ENCODE measurements at regions not wholly inside any gene's neighbourhood (a gene's known extent, or its start where the extent isn't known, plus 50 kb on each side); places are given as distances from the start of the nearest gene placed in this dataset.
A peak's percentile ranks its signal among the peaks of the same experiment; 100 is the strongest.
"Not testable (repeated sequence)": the region's sequence is repeated elsewhere in the genome, so short reads cannot be mapped to it uniquely, and the experiment has no call there.

DNA sequence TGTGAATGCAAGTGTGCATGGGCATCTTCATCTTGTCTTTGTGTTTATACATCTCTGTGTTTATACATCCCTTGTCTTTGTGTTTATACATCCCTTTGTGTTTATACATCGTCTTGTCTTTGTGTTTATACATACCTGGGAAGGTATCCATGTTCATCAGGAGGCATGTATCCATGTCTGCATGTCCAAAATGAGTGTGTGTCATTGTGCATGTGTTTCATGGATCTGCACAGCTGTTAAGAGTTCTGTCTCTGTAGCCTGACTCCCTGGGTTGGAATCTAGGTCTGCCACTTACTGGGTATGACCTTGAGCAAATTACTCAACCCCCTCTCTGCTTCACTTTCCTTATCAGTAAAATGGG, 50.1 kb upstream of the SIRPA start:
- DNase-seq: no peak

DNA sequence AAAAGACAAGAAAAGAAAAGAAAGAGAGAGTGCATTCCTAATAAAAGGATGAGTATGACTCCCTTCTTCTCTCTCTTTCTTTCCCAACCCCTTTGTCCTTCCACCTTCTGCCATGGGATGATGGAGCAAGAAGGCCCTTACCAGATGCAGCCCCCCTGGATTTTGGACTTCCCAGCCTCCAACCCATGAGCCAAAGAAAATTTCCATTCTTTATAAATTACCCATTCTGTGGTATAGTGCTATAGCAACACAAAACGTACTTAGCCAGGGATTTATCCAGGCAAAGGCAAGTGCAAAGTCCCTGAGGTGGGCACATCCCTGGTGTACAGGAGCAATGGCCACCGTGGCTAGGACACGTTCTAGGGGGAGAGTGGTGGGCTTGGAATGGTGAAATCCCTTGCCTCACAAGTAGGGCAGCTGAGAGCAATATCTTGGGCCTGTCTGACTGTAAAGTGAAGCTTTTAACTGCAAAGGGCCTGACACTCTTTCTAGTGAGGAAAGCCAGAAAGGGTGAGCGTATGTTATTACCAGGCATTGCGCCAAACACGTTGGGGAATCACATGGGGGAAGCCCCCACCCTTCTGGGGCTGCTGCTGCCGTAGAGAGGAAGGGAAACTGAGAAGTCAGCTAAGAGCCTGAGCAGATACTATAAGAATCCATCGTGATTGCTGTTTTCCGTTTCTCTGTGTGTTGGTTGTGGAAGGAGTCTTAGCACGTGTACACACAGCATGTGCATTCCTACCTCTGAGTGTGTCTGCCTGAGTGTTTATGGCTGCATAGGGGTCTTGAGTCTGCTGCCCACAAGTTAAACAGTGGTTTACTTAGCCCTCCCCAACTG, 50.7 kb upstream of the SIRPA start:
- DNase-seq: peak in 17 of 56 donors; percentile 9 to 51 (median 22)

DNA sequence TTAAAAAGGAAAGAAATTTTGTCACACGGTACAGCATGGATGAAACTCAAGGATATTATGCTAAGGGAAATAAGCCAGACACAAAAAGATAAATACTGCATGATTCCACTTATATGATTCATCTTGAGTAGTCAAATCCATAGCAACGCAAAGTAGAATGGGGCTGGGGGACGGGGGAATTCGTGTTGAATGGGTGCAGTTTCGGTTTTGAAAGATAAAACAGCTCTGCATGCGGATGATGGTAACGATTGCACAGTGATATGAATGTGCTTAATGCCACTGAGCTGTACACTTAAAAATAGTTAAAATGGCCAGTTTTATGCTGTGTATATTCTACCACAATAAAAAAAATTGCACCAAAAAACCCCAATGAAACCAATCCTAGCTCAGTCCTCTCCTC, 52.9 kb upstream of the SIRPA start:
- no peak for DNase-seq

DNA sequence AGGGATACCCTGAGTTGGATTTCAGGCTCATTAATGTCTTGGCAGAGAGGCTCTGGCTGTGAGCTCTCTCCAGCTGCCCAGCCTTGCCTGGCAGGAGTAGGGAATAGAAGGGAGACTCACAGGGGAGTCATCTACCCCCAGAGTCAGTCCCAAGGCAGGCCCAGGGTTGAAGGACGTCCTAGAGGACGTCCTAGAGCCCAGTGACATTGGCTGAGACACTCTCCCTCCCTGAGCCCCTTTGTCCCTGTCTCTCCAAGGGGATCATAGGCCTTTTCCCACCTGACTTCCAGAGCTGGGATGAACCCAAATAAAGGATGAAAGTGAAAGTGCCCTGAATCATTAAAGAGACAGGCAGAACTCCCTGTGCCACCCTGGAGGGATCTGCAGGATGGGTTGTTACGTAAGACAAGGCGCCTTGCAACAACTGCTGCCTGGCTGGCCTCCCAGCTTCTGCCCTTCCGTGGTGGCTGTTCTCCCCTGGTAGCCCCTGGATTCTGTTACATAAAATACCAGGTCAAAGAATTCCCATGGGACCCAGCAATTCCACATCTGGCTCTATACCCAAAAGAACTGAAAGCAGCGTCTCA, 53.6 kb upstream of the SIRPA start:
- DNase-seq: peak in 35 of 56 donors; percentile 13 to 79 (median 48)

DNA sequence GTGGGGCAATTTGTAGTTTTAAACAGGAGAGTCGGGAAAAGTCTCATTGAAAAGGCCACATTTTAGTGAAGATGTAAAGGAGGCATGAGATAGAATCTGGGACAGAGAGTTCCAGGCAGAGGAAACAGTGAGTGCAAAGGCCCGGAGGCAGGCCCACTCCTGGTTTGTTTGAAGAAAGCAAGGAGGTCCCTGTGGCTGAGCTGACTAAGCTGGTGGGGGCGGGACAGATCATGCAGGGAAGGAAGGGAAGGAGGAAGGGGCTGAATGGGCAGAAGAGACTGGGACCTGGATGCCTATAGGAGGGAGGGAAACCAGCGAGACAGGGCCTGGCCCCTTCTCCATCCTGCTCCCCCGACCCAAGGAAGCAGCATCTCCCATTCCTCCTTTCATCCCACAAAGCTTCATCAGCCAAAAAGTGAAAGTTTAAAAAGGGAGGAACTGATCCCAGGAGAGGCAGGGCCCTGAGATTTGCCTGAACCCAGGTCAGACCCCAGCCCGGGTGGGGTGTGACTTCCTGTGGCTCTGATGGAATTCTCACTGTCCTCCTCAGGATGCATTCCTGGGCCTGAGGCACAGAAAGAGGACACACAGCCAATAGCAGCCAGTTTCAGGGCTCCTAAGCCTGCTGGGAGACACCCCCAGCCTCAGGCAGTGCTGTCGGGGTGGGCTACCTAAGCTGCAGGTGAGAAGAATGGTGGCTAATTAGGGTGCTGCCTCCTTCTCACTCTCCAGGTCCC, 54.2 kb upstream of the SIRPA start:
- no peak for DNase-seq

DNA sequence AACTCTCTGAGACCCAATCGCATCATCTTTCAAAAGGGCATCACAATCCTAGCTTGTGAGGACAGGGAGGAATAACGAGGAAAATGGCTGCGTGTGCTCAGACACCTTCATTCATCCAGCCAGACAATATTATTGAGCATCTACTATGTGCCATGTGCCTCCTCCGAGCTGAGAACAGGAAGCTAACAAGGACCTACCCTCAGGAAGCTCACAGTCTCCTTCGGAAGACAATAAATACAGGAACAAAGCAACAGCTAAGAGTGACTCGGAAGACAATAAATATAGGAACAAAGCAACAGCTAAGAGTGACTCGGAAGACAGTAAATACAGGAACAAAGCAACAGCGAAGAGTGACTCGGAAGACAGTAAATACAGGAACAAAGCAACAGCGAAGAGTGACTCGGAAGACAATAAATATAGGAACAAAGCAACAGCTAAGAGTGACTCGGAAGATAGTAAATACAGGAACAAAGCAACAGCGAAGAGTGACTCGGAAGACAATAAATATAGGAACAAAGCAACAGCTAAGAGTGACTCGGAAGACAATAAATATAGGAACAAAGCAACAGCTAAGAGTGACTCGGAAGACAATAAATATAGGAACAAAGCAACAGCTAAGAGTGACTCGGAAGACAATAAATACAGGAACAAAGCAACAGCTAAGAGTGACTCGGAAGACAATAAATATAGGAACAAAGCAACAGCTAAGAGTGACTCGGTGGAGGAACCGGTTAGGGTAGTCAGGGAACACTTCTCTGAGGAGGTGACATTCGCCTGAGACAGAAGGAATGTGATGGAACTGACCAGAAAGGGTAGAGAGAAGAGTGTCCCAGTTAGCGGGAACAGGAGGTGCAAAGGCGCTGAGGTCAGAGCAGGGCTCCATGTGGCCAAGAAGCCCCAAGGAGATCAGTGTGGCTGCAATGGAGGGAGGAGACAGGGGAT, 55.6 kb upstream of the SIRPA start:
- not testable (repeated sequence) for DNase-seq

DNA sequence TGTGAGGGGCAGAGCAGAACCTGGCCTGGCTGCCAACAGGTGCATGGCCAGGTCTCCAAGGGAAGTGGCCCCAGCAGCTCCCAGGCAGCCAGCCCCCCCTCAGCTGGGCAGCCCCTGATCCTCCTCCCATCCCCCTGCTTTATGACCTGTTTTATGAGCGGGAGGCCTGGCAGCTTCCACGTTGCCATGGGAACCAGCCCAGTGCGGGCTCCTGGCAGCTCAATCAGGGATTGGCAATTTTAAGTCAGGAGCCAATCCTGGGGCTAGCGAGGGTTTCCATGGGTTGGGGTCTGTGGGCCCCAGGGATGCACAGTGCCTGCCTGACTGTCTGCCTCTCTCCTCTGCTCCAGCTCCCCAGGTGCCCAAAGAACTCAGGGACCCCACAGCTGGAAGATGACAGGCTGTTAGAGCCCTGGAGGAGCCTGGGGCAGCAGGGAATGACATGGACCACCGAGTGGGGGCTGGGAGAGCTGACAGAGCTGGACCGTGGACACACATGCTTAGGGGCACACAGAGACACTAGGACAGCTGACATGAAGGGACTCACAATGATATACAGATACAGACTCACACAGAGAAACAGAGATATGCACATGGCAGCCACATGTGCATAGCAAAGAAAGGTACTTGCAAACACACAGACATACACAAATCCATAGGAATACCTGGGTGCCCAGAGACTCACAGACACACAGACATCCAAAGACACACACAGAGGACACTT, 56.5 kb upstream of the SIRPA start:
- DNase-seq: peak in 17 of 56 donors; percentile 9 to 67 (median 35)

DNA sequence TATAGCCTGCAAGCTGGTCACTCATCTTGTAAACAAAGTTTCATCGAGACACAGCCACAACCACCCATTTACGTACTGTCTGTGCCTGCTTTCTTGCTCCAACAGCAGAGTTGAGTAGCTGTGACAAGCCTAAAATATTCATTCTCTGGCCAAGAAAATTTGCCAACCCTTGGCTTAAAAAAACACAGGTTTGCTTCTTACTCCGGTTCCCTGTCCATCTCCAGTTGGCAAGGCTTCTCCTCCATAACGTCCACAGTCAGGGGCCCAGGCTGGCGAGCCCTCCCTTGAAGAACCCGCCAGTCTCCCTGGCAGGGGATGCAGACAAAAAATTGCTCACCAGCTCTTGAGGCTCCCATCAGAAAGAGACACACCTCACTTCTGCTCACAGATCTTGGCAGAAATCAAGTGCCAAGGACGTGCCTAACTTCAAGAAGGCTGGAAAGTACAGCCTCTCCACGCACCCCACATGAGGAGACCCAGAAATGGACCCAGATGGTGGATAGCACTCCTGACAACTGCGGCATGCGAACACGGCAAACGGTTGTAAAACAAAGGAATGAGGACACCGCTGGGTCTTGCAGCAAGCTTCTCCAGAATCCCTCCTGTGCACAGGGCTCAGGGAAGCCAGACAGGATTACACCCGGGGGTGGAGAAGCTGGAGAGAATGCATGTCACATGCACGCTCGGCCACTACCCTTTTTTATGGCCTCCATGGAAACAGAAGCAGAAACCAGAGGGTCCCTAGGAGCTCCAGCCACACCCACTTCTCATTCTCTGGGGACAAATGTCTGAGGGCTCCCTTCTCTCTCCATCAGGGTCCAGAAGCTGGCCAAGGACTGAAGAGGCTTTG, 59.8 kb upstream of the SIRPA start:
- no peak for DNase-seq

DNA sequence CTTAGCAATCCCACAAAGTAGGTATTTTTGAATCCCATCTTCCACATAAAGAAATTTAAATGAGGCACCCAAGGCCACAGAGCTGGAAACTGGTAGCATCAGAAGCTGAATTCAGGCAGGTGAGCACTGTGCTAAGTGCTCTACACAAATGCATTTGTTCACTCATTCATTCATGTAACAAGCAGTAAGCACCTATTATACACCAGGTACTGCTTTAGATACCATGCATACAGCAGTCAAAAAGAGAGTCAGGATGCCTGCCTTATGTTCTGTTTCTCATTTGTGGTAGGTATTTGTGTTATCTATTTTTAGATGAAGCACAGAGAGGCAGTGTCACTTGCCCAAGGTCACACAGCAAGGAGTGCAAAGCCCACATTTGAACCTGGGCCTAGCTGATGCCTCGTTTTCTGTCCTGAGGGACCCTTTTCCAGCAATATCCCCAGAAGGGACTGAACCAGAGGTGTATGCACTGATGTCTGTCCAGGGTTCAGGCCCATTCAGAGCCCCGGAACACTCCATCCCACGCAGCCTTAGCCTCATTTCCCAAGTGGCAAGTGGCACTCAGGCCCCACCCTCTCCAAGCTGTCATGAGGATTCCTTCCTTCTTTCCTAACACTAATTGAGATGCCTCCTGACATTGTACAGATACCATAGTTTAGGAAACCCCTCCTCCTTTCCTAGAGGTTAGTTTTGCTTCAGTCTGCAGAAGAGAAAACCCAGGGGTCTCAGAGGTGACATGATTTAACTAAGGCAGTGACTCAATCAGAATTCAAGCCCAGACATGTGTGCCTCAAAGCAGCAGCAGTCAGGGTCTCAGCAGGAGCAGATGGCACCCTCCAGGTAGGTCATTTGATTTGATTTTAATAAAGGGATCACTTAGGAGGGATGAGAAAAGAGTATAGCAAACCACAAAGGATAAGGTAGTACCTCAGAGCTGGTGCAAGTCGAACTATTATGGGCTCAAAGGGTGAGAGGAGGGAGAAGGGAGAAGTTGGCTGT, 61.2 kb upstream of the SIRPA start:
- no peak for DNase-seq

DNA sequence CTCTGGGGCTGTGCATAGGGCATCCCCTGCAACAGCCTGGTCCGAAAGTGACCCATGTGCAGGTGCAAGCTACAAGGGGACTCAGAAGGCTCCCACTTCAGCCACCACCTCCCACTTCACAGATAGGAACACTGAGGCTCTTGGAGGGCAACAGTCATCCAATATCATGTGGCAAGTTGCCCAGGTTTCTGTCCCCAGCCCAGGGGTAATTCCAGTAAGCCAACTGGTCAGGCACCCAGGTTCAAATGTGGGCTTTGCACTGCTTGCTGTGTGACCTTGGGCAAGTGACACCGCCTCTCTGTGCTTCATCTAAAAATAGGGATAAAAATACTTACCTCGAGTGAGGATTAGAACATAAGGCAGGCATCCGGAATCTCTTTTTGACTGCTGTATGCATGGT, 62.0 kb upstream of the SIRPA start:
- no peak for DNase-seq

DNA sequence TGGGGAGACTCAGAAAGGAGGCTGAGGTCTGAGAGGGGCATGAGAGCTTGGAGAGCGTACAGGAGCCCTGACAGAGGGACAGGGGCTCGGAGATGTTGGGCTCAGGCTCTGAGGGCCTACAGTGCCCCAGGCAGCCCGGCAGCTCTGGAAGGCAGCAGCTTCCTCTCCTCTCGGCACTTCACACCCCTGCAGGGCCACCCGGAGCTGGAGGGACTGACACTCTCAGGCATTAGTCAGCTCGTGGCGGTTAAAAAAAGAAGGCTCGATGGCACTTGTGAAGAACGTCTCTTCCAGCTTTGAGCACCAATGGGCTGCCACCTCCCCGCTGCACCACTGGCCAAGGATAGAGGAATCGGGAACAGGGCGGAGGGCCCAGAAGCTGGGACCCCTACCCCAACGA, 62.6 kb upstream of the SIRPA start:
- no peak for DNase-seq

DNA sequence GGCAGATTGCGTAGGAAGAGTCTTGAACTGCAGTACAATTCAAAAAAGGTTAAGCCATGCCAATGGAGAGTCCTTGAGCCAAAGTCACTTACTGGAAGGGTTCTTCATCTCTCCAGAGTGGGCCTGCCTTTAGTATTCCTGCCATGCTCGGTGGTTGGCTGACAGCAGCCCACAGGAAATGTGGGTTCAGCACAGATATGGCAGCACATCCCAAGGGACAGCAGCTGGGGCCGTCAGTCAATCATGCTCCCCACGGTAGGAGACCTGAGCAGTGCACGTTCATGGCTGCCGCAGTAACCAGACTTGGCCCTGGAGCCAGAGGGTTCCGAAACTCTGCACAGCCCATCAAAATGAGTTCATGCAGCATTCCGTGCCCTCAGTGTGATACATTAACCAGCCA, 63.6 kb upstream of the SIRPA start:
- DNase-seq: no peak

DNA sequence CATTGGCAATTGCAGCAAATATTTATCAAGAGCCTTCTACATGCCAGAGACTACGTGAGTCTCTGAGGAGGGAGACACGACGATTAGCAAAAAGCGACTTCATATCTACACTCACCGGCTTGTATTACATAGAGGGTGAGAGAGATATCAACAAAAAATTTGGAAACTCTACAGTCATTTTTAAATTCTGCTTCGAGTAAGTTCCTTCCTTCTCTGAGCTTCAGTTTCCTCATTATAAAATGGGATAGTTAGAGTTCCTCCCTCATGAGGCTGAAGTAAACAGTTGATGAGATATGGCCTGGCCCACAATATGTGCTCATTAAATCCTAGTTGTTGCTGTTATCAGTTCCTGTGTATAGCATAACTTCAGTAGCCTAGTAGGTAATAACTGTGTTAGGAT, 64.1 kb upstream of the SIRPA start:
- no peak for DNase-seq

DNA sequence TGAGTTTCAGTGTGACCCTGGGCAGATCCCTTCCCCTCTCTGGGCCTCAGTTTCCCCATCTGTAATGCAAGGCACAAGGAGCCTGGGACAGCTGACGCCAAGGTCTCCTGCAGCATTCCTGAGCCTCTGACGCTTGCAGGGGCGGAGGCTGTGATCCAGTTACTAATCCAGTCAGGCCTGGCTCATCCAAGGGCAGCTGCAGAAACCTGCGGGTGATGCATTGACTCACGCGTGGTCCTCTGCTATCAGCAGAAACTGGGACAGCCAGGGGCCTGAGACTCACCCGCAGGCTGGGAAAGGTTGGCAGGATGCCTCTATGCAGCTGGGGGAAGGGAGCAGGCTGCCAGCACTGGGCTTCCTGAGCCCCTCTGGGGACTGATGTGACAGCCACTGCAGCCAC, 65.0 kb upstream of the SIRPA start:
- DNase-seq: peak in 49 of 56 donors; percentile 19 to 90 (median 54)

DNA sequence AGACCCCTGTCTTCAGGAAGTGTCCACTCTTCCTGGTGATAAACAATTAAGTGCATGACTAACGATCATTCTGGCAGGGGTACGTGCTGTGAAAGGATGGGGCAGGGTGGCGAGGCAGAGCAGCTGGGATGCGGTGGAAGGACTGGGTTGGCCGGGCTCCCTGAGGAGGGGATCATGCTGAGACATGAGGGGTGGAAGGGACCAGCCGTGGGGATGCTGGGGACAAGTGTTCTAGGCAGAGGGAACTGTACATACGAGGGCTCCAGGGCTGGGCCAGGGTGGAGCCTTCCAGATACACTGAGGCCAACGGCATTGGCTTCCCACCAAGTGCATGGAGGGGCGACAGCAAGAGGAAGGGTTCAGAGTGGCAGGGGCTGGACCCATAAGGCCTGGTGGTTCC, 65.7 kb upstream of the SIRPA start:
- no peak for DNase-seq

DNA sequence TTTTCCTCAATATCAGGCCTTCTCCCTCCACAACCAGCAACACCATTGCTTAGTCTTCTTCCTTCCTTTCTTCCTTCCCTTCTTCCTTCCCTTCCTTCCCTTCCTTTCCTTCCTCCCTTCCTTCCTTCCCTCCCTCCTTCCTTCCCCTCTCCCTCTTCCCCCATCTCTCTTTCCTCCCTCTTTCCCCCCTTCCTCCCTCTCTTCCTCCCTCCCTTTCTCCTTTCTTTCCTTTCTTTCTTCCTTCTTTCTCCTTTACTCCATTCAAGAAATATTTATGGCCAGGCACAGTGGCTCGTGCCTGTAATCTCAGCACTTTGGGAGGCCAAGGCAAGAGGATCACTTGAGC, 66.4 kb upstream of the SIRPA start:
- no peak for DNase-seq

DNA sequence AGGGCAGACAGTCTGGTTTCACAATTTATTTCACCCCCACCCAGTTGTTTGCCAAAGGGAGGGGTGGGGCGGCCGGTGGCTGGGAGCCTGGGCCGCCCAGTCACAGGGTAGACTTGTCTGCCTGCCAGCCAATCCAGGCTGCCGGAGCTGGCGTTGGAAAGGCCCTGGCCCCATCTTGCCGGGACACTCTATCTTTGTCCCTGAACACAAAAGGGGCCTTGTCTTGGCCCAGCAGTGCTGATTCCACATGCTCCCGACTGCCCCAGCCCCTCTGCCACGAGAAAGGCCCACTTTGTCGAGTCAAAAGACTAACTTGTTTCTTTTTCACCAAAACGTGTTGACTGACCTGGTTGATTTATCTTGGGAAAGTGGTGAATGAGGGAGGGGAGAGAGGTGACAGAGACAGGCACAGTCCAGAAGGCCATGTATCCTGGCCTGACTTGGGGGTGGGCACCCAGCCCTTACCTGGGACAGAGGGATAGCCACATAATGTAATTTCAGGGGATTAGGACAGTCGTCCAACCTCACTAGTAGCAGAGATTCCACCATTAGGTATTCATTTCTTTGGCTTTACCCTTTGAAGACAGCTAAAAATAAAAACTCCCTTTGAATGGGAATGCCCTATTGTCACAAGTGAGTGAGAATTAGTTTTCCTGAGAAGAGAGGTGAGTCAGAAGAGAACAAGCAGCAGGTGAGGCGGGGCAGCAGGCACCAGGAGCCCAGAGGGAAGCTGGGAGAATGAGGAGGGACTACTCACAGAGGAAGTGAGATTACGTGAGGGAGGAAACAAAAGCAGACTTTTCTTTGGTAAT, 67.0 kb upstream of the SIRPA start:
- peak in 55 of 56 donors; percentile 55 to 98 (median 94) for DNase-seq
